OCI-LY3 (cell line): ENCODE measurements at regions not wholly inside any gene's neighbourhood (a gene's known extent, or its start where the extent isn't known, plus 50 kb on each side); places are given as distances from the start of the nearest gene placed in this dataset.
A peak's percentile ranks its signal among the peaks of the same experiment; 100 is the strongest.

Experiments used
- H2AFZ ChIP-seq: fragments of 200-600, 300-600 bp; shearing (Covaris generic); 2 replicates; pipeline ENCODE4 v1.6.0; 2014; ENCODE audit warnings: antibody characterized with exemption, low read depth, low read length
- H3K27ac ChIP-seq: fragments of 200-600, 300-600 bp; sonication (generic); 2 replicates; pipeline ENCODE4 v1.5.1; 2014; ENCODE audit warnings: mild to moderate bottlenecking, low read length, moderate library complexity, mixed read lengths
- H3K27me3 ChIP-seq: fragments of 200-600, 300-600 bp; sonication (generic); 2 replicates; pipeline ENCODE4 v1.6.1; 2014; ENCODE audit warnings: low read depth, low read length, mixed read lengths
- H3K36me3 ChIP-seq: fragments of 200-600, 300-600 bp; sonication (generic); replicated peaks from 2 replicates; pipeline ENCODE3; 2014; ENCODE audit warnings: low read depth, low read length, mixed read lengths
- H3K4me1 ChIP-seq: fragments of 300-600, 200-600 bp; sonication (generic); 2 replicates; pipeline ENCODE4 v1.6.1; 2014; ENCODE audit warnings: low read length, mixed read lengths
- H3K4me2 ChIP-seq: fragments of 200-600, 300-600 bp; sonication (generic); 2 replicates; pipeline ENCODE4 v1.6.1; 2014; ENCODE audit warnings: low read length, mixed read lengths
- H3K4me3 ChIP-seq: fragments of 300-600, 200-600 bp; sonication (generic); 2 replicates; pipeline ENCODE4 v1.5.1; 2014; ENCODE audit warnings: antibody characterized with exemption, mild to moderate bottlenecking, low read length, moderate library complexity
- H3K79me2 ChIP-seq: fragments of 300-600, 200-600 bp; shearing (Covaris generic); 2 replicates; pipeline ENCODE4 v1.6.1; 2014; ENCODE audit warnings: mild to moderate bottlenecking, low read length, mixed read lengths
- H3K9ac ChIP-seq: fragments of 300-600, 200-600 bp; shearing (Covaris generic); 2 replicates; pipeline ENCODE4 v1.6.0; 2014; ENCODE audit warnings: mild to moderate bottlenecking, low read length, moderate library complexity
- H3K9me3 ChIP-seq: fragments of 200-600, 300-600 bp; shearing (Covaris generic); 2 replicates; pipeline ENCODE4 v1.6.1; 2014; ENCODE audit warnings: low read length, mixed read lengths; ENCODE audit not compliant: insufficient read depth
- H4K20me1 ChIP-seq: fragments of 200-600, 300-600 bp; sonication (generic); 2 replicates; pipeline ENCODE4 v1.6.1; 2016; ENCODE audit warnings: low read length, mixed read lengths; ENCODE audit not compliant: insufficient read depth
- CTCF ChIP-seq: fragments of 200-600, 300-600 bp; sonication (generic); IDR thresholded peaks from 2 replicates; pipeline ENCODE4 v1.5.1; 2014; ENCODE audit warnings: antibody characterized with exemption, low read length, low read depth
- EZH2phosphoT487 ChIP-seq: fragments of 200-600 bp; shearing (Covaris generic); IDR thresholded peaks from 2 replicates; pipeline ENCODE4 v1.6.1; 2018; ENCODE audit warnings: antibody characterized with exemption, mixed run types, low read depth

GRCh38 chr14:51145246-51145645 is 50.3 kb upstream of the TRIM9 start:
- Histone ChIP-seq H3K4me1 (peaks cover 8% of the 10 kb centered on the region), H3K27ac (no peak overlapping the region), H2AFZ (no peak overlapping the region), H3K4me2 (no peak overlapping the region), H3K36me3 (no peaks in the 10 kb centered on the region), H4K20me1 (no peaks in the 10 kb centered on the region), H3K9me3 (no peaks in the 10 kb centered on the region), H3K79me2 (no peaks in the 10 kb centered on the region), H3K27me3 (no peaks in the 10 kb centered on the region), H3K9ac (no peak overlapping the region), H3K4me3 (no peak overlapping the region)
- no peak for TF ChIP-seq CTCF

- H3K4me2 ChIP-seq = no peak overlapping the region
Observed at GRCh38 chr14:51147183-51147582, 52.3 kb upstream of the TRIM9 start.

GRCh38 chr14:51155326-51155725 is 60.4 kb upstream of the TRIM9 start:
- Histone ChIP-seq H4K20me1 (no peaks in the 10 kb centered on the region), H3K4me1 (no peaks in the 10 kb centered on the region), H2AFZ (no peak overlapping the region), H3K27me3 (no peaks in the 10 kb centered on the region), H3K27ac (no peak overlapping the region), H3K79me2 (no peaks in the 10 kb centered on the region), H3K9me3 (no peaks in the 10 kb centered on the region), H3K4me3 (no peak overlapping the region), H3K36me3 (no peaks in the 10 kb centered on the region), H3K4me2 (no peak overlapping the region), H3K9ac (no peak overlapping the region)
- no peak for TF ChIP-seq EZH2phosphoT487
- no peak for TF ChIP-seq CTCF

More at GRCh38 chr14:51147183-51147582, 52.3 kb upstream of the TRIM9 start:
- H3K27ac ChIP-seq = no peak overlapping the region
- H3K4me3 ChIP-seq = no peak overlapping the region
- H2AFZ ChIP-seq = no peak overlapping the region
- H3K27me3 ChIP-seq = no peaks in the 10 kb centered on the region
- TF ChIP-seq EZH2phosphoT487 (no peak), CTCF (no peak)
- no peaks in the 10 kb centered on the region for H3K9me3 ChIP-seq
- H3K36me3 ChIP-seq = no peaks in the 10 kb centered on the region
- H3K79me2 ChIP-seq = no peaks in the 10 kb centered on the region
- peaks cover 8% of the 10 kb centered on the region for H3K4me1 ChIP-seq
- no peak overlapping the region for H3K9ac ChIP-seq
- no peaks in the 10 kb centered on the region for H4K20me1 ChIP-seq

GRCh38 chr14:51157012-51157411 is 62.1 kb upstream of the TRIM9 start:
- Histone ChIP-seq H3K9ac (no peak overlapping the region), H3K4me3 (no peak overlapping the region), H3K4me1 (peaks cover 6% of the 10 kb centered on the region; the same call in 1 of the 2 replicates), H3K9me3 (no peaks in the 10 kb centered on the region), H3K27ac (no peak overlapping the region), H2AFZ (no peak overlapping the region), H4K20me1 (no peaks in the 10 kb centered on the region), H3K27me3 (no peaks in the 10 kb centered on the region), H3K36me3 (no peaks in the 10 kb centered on the region), H3K4me2 (no peak overlapping the region), H3K79me2 (no peaks in the 10 kb centered on the region)
- TF ChIP-seq EZH2phosphoT487 (no peak), CTCF (peak; percentile 70)
